IMR-90 (cell line): ENCODE measurements at regions not wholly inside any gene's neighbourhood (a gene's known extent, or its start where the extent isn't known, plus 50 kb on each side); places are given as distances from the start of the nearest gene placed in this dataset.
"Not testable (repeated sequence)": the region's sequence is repeated elsewhere in the genome, so short reads cannot be mapped to it uniquely, and the experiment has no call there.

ENCODE experiments used
- ATAC-seq: fragments of 200-7000 bp; cut with Tn5 transposase; 2 replicates; pipeline ENCODE4 v1.9.1; 2020; ENCODE audit warnings: low read depth, mild to moderate bottlenecking, moderate library complexity
- BruUV-seq: library from RNA; stranded (reverse); fragments of 400-500 nt; replicated peaks from 2 replicates; lab custom pipeline; 2021; lab: Mats Ljungman, UMichigan
- CTCF ChIA-PET: fragments of 300-600 bp; formaldehyde crosslinking; extraction: SDS; loops from one replicate; lab custom pipeline; 2021; ENCODE audit warnings: antibody characterized with exemption; lab: Yijun Ruan, JAX
- POLR2A ChIA-PET: fragments of 300-600 bp; sonication (Branson Sonifier 250); formaldehyde crosslinking; loops from one replicate; lab custom pipeline; 2022; ENCODE audit warnings: antibody characterized with exemption; ENCODE audit not compliant: unreplicated experiment; lab: Charles Lee
- DNase-seq: peaks from one replicate; pipeline ENCODE4 v3.0.0; 2013
- H2AFZ ChIP-seq: replicated peaks from 2 replicates; pipeline ENCODE3; 2013; ENCODE audit warnings: low read length, mild to moderate bottlenecking; ENCODE audit not compliant: poor library complexity
- H2AK5ac ChIP-seq: 2 replicates; pipeline ENCODE4 v1.6.1; 2013; ENCODE audit warnings: low read depth, low read length, inconsistent platforms
- H2AK9ac ChIP-seq: replicated peaks from 2 replicates; pipeline ENCODE3; 2013; ENCODE audit warnings: mild to moderate bottlenecking, low read depth, low read length, moderate library complexity; ENCODE audit not compliant: poor library complexity
- H2BK120ac ChIP-seq: 2 replicates; pipeline ENCODE4 v1.6.1; 2013; ENCODE audit warnings: low read depth, low read length, inconsistent platforms
- H2BK15ac ChIP-seq: 3 replicates; pipeline ENCODE4 v1.6.1; 2013; ENCODE audit warnings: low read depth, low read length, inconsistent platforms
- H2BK20ac ChIP-seq: 2 replicates; pipeline ENCODE4 v1.6.1; 2013; ENCODE audit warnings: low read depth, mild to moderate bottlenecking, inconsistent platforms, low read length, moderate library complexity
- H2BK5ac ChIP-seq: 2 replicates; pipeline ENCODE4 v1.6.1; 2013; ENCODE audit warnings: mild to moderate bottlenecking, low read depth, low read length, inconsistent platforms; ENCODE audit not compliant: poor library complexity, severe bottlenecking
- H3K14ac ChIP-seq: replicated peaks from 2 replicates; pipeline ENCODE4 v1.6.1; 2013; ENCODE audit warnings: low read depth, low read length, inconsistent platforms
- H3K18ac ChIP-seq: 2 replicates; pipeline ENCODE4 v1.6.1; 2013; ENCODE audit warnings: low read depth, low read length, control low read depth
- H3K23ac ChIP-seq: 2 replicates; pipeline ENCODE4 v1.6.1; 2013; ENCODE audit warnings: low read depth, low read length, inconsistent platforms
- H3K27ac ChIP-seq: 2 replicates; pipeline ENCODE4 v1.5.1; 2013; ENCODE audit warnings: mild to moderate bottlenecking, control low read depth, low read length; ENCODE audit not compliant: insufficient read depth
- H3K27me3 ChIP-seq: 2 replicates; pipeline ENCODE4 v1.6.1; 2013; ENCODE audit warnings: low read length; ENCODE audit not compliant: control insufficient read depth, insufficient read depth
- H3K36me3 ChIP-seq: 2 replicates; pipeline ENCODE4 v1.6.1; 2013; ENCODE audit warnings: low read length, mixed read lengths; ENCODE audit not compliant: control insufficient read depth, insufficient read depth
- H3K4ac ChIP-seq: 2 replicates; pipeline ENCODE4 v1.6.1; 2013; ENCODE audit warnings: low read depth, low read length, inconsistent platforms
- H3K4me1 ChIP-seq: 2 replicates; pipeline ENCODE4 v1.6.1; 2013; ENCODE audit warnings: low read length, mixed read lengths; ENCODE audit not compliant: control insufficient read depth, insufficient read depth
- H3K4me2 ChIP-seq: 2 replicates; pipeline ENCODE4 v1.6.1; 2013; ENCODE audit warnings: low read depth, mild to moderate bottlenecking, control low read depth, low read length, moderate library complexity
- H3K4me3 ChIP-seq: 2 replicates; pipeline ENCODE4 v1.5.1; 2013; ENCODE audit warnings: low read depth, mild to moderate bottlenecking, control low read depth, low read length, moderate library complexity; ENCODE audit not compliant: insufficient read depth
- H3K56ac ChIP-seq: 2 replicates; pipeline ENCODE4 v1.6.1; 2013; ENCODE audit warnings: low read length, inconsistent platforms; ENCODE audit not compliant: insufficient read depth; ENCODE audit errors: extremely low read depth
- H3K79me1 ChIP-seq, 2 experiments: 2 replicates each; pipeline ENCODE4 v1.6.1; 2013; ENCODE audit warnings: low read length in 2 of 2, inconsistent platforms in 1 of 2, low read depth in 1 of 2
- H3K9ac ChIP-seq: 2 replicates; pipeline ENCODE4 v1.6.1; 2013; ENCODE audit warnings: low read depth, low read length, control low read depth
- H3K9me1 ChIP-seq: 2 replicates; pipeline ENCODE4 v1.6.1; 2013; ENCODE audit warnings: low read length, inconsistent platforms; ENCODE audit not compliant: insufficient read depth
- H3K9me3 ChIP-seq: 2 replicates; pipeline ENCODE4 v1.6.1; 2013; ENCODE audit warnings: low read length; ENCODE audit not compliant: control insufficient read depth, insufficient read depth
- H4K20me1 ChIP-seq: 2 replicates; pipeline ENCODE4 v1.6.1; 2013; ENCODE audit warnings: low read length, inconsistent platforms; ENCODE audit not compliant: insufficient read depth
- H4K5ac ChIP-seq: 2 replicates; pipeline ENCODE4 v1.6.1; 2013; ENCODE audit warnings: mild to moderate bottlenecking, low read depth, low read length, control low read depth
- H4K8ac ChIP-seq, 2 experiments: 2 replicates each; pipeline ENCODE4 v1.6.1; 2013; ENCODE audit warnings: low read depth in 2 of 2, low read length in 2 of 2, control low read depth in 1 of 2, inconsistent platforms in 1 of 2
- H4K91ac ChIP-seq: 2 replicates; pipeline ENCODE4 v1.6.1; 2013; ENCODE audit warnings: low read depth, low read length, inconsistent platforms; ENCODE audit not compliant: insufficient read depth
- BHLHE40 ChIP-seq: fragments of 150-350 bp; IDR thresholded peaks from 2 replicates; pipeline ENCODE4 v1.6.1; 2016; ENCODE audit warnings: mild to moderate bottlenecking, low read depth, low read length
- FOS ChIP-seq: fragments of 150-350 bp; IDR thresholded peaks from 2 replicates; pipeline ENCODE4 v1.6.1; 2016; ENCODE audit warnings: low read depth, low read length
- MAZ ChIP-seq: IDR thresholded peaks from 2 replicates; pipeline ENCODE4 v1.6.1; 2012; ENCODE audit warnings: low read depth, mild to moderate bottlenecking, low read length, improper control_type of control experiment, moderate library complexity, borderline replicate concordance
- MXI1 ChIP-seq: IDR thresholded peaks from 2 replicates; pipeline ENCODE4 v1.6.1; 2012; ENCODE audit warnings: low read depth, mild to moderate bottlenecking, low read length, moderate library complexity, borderline replicate concordance
- NFE2L2 ChIP-seq: fragments of 150-350 bp; IDR thresholded peaks from 2 replicates; pipeline ENCODE4 v1.6.1; 2016; ENCODE audit warnings: low read depth, mild to moderate bottlenecking, low read length
- POLR2A ChIP-seq: IDR thresholded peaks from 2 replicates; pipeline ENCODE4 v1.6.1; 2012; ENCODE audit warnings: mild to moderate bottlenecking, low read depth, low read length
- RCOR1 ChIP-seq: IDR thresholded peaks from 2 replicates; pipeline ENCODE4 v1.6.1; 2012; ENCODE audit warnings: mild to moderate bottlenecking, low read length, improper control_type of control experiment; ENCODE audit not compliant: insufficient replicate concordance
- SMC3 ChIP-seq: fragments of 150-350 bp; IDR thresholded peaks from 2 replicates; pipeline ENCODE4 v1.6.1; 2016; ENCODE audit warnings: low read depth, mild to moderate bottlenecking, antibody characterized with exemption, low read length, moderate library complexity
- WGBS, 2 experiments: methylation state at CpG; one replicate each; pipeline versions ENCODE4 v1.1.5 to v1.1.7; 2013; ENCODE audit warnings: missing lambda C conversion rate in 2 of 2; ENCODE audit not compliant: insufficient read length in 1 of 2; ENCODE audit errors: extremely low coverage in 2 of 2; 5-methylcytosine and 5-hydroxymethylcytosine counted together
- dilution Hi-C: fragments of 300-500 bp; cut with HindIII; formaldehyde crosslinking; loops from one replicate; pipeline ENCODE4 v1.14.3; 2018; ENCODE audit warnings: low sequenced_read_pairs; ENCODE audit not compliant: unreplicated experiment
- in situ Hi-C: fragments of 300-500 bp; cut with MboI; formaldehyde crosslinking; loops from 3 replicates; pipeline ENCODE4 v1.14.3; 2019; ENCODE audit warnings: low sequenced_read_pairs, inconsistent platforms, mixed read lengths
- intact Hi-C: fragments of 100-400 bp; cut with micrococcal nuclease; formaldehyde crosslinking; loops from 2 replicates; pipeline ENCODE4 v1.10.0; 2022

- intact Hi-C loops: no loop called here
- Histone ChIP-seq H3K4me2 (no peak overlapping the region), H3K36me3 (no peaks in the 10 kb centered on the region), H3K27me3 (no peaks in the 10 kb centered on the region), H3K56ac (no peak overlapping the region), H2BK120ac (no peak overlapping the region), H2AK9ac (peak overlapping the region; percentile 66), H3K18ac (no peak overlapping the region), H3K4ac (no peak overlapping the region), H2AFZ (no peak overlapping the region), H3K9ac (no peak overlapping the region), H3K14ac (no peak overlapping the region), H3K27ac (no peak overlapping the region), H4K91ac (no peak overlapping the region), H3K4me3 (no peak overlapping the region), H3K79me1 (no peaks in the 10 kb centered on the region), H2AK5ac (no peak overlapping the region), H2BK15ac (no peak overlapping the region), H4K8ac (no peak overlapping the region; a peak in 1 of 4 replicates), H4K20me1 (no peaks in the 10 kb centered on the region), H3K9me3 (no peaks in the 10 kb centered on the region), H3K9me1 (peaks cover 10% of the 10 kb centered on the region), H2BK20ac (no peak overlapping the region), H3K4me1 (no peaks in the 10 kb centered on the region), H4K5ac (no peak overlapping the region), H2BK5ac (no peak overlapping the region), H3K23ac (no peak overlapping the region)
- ChIA-PET POLR2A (no interaction called here), CTCF (no interaction called here)
- ATAC-seq (no peak), DNase-seq (no peak)
- TF ChIP-seq MAZ (no peak), BHLHE40 (no peak), NFE2L2 (no peak), RCOR1 (no peak), POLR2A (no peak), MXI1 (no peak), FOS (no peak), SMC3 (no peak)
- 83% methylated on average over 1 of the region's 2 CpGs; no CpG with 5 or more reads in 1 of the 2 experiments for WGBS, 2 experiments
- dilution Hi-C loops: no loop called here
- in situ Hi-C loops: no loop called here
- BruUV-seq: no TSS peak
Measured at GRCh38 chr12:88715673-88716072, 135.4 kb upstream of the KITLG start.

- in situ Hi-C loops, H4K5ac ChIP-seq, H2BK120ac ChIP-seq, H4K91ac ChIP-seq, H3K27ac ChIP-seq, H2AK9ac ChIP-seq, H3K79me1 ChIP-seq, H2BK20ac ChIP-seq, dilution Hi-C loops, H2AK5ac ChIP-seq, BruUV-seq, H3K14ac ChIP-seq, H3K18ac ChIP-seq, CTCF ChIA-PET, H3K4ac ChIP-seq, ATAC-seq, H2AFZ ChIP-seq, H3K9me1 ChIP-seq, H3K9ac ChIP-seq, intact Hi-C loops, H4K20me1 ChIP-seq, H3K23ac ChIP-seq, POLR2A ChIA-PET, H2BK5ac ChIP-seq, H3K56ac ChIP-seq, H3K4me2 ChIP-seq, H4K8ac ChIP-seq, H3K4me3 ChIP-seq, H2BK15ac ChIP-seq, H3K27me3 ChIP-seq, DNase-seq, H3K4me1 ChIP-seq, H3K36me3 ChIP-seq, H3K9me3 ChIP-seq: not testable (repeated sequence)
- 95% methylated on average over 8 of the region's 25 CpGs; no CpG with 5 or more reads in 1 of the 2 experiments for WGBS, 2 experiments
Measured at GRCh38 chr12:88714263-88714882, 134.1 kb upstream of the KITLG start.
